CD4-positive, alpha-beta T cell treated with Interleukin-12 subunit alpha and Interleukin-12 subunit beta, for 1 hour (primary cell): ENCODE measurements at regions not wholly inside any gene's neighbourhood (a gene's known extent, or its start where the extent isn't known, plus 50 kb on each side); places are given as distances from the start of the nearest gene placed in this dataset.

Experiments
- DNase-seq: peaks from one replicate; pipeline ENCODE4 v3.0.0-alpha.2; 2020

DNA sequence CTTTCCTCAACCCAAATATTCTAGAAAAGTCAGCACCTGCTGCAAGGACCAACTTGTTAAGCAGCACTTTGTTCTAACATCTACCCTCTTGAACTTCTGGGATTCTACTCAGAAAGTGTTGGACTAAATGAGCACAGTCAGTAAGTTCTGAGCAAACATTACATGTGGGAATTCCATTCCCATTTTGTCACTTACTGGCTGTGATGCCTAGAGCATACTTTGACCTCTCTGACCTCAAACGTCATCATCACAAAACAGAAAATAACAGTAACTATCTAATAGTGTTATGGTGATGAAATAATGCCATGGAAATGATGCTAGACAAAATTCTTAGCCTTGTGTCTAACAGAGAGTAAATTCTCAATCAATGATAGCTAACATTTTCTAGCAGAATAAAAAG, 829.4 kb downstream of the EPHA7 start:
- DNase-seq: no peak

- no peak for DNase-seq
Measured at GRCh38 chr6:92588148-92588547, 831.2 kb downstream of the EPHA7 start.

GRCh38 chr6:92587525-92587924, 831.8 kb downstream of the EPHA7 start:
- no peak for DNase-seq

GRCh38 chr6:92586236-92586977, 833.0 kb downstream of the EPHA7 start:
- no peak for DNase-seq

DNA sequence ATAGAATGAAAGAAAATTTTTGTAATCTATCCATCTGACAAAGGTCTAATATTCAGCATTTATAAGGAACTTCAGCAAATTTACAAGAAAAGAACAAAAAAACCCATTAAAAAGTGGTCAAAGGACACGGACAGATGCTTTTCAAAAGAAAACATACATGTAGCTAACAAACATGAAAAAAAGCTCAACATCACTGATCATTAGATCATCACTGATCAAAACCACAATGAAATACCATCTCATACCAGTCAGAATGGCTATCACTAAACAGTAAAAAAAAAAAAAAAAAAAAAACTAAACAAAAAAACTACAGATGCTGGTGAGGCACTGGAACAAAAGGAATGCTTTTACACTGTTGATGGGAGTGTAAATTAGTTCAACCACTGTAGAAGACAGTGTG, 837.1 kb downstream of the EPHA7 start:
- DNase-seq: no peak

- no peak for DNase-seq
Measured at GRCh38 chr6:92577077-92577719, 842.2 kb downstream of the EPHA7 start.

DNA sequence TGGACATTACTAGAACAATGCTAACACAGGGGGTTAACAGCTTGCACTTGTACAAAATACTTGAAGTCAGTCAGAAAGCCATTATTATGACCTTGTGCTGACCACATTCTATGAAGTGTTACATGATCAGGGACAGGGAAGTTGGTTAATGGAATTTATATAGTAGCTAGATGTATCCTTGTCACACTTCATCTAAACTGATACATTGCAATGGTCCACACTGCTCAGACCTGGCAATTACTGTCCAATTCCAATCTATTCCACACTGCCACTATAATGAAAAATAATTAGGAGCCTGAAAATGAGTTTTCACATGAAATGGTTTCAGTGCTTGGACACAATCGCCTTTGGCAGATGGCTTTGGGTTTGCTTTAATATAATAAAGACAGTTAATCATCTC, 850.8 kb downstream of the EPHA7 start:
- no peak for DNase-seq

GRCh38 chr6:92566632-92567031, 852.7 kb downstream of the EPHA7 start:
- no peak for DNase-seq

DNA sequence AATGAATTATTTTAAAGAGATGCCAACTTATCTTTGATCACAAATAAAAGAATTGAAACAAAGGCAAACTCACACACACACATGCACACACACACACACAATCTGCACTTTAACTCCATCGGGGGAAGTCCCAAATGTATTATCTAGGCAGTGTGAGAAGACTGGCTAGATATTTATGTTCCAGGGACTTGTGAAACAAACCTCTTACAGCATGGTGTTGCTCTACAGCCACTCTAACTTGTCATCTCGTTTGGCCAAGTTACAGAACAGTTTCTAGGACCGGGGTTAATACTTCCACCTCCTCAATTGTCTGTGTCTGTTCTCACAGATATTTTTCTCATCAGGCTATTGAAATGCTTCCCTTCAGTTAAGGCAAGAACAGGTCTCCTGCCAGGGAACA, 855.0 kb downstream of the EPHA7 start:
- no peak for DNase-seq

GRCh38 chr6:92559611-92560010, 859.7 kb downstream of the EPHA7 start:
- DNase-seq: no peak

- DNase-seq: no peak
Measured at GRCh38 chr6:92559003-92559402, 860.4 kb downstream of the EPHA7 start.

DNA sequence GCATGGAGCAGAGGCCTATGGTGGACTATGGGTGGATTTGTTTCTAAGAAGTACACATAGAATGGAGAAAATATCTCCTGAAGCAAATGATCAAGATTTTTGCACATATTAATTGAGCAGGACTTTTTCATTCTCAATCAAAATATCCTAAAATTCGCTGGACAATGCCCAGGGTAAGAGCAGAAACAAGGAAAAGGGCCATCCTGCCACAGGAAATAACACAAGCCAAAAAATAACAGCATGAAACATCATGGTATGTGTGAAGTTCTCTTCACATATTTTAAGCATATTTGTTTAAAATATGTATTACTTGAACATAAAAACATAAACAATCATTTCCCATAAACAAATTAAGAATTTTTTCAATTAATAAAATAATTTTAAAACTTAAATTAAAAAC, 868.9 kb downstream of the EPHA7 start:
- DNase-seq: no peak

- DNase-seq: no peak
Measured at GRCh38 chr6:92545861-92546260, 873.5 kb downstream of the EPHA7 start.

GRCh38 chr6:92541448-92542060, 877.8 kb downstream of the EPHA7 start:
- no peak for DNase-seq

DNA sequence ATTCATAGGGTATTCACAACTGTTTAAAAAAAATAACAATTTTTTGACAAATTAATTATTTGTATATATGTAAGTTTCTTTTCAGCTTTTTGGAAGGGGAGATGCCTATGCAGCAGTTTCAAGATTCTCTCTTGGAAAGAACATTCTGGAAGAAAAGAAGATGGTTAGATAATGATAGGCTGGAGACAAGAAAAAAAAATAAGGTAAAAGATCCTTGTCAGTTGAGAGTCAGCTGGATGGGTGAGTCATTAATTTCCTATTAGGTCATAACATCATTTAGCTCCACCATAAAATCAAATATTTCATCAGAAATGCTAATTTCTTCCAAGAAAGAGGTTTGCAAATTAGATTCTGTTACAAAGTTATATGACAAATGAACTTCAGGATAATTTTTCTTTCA, 880.4 kb downstream of the EPHA7 start:
- no peak for DNase-seq

GRCh38 chr6:92538275-92538674, 881.1 kb downstream of the EPHA7 start:
- DNase-seq: no peak

- DNase-seq: no peak
Measured at GRCh38 chr6:92534109-92534508, 885.2 kb downstream of the EPHA7 start.

GRCh38 chr6:92522589-92522988, 896.8 kb downstream of the EPHA7 start:
- DNase-seq: no peak

DNA sequence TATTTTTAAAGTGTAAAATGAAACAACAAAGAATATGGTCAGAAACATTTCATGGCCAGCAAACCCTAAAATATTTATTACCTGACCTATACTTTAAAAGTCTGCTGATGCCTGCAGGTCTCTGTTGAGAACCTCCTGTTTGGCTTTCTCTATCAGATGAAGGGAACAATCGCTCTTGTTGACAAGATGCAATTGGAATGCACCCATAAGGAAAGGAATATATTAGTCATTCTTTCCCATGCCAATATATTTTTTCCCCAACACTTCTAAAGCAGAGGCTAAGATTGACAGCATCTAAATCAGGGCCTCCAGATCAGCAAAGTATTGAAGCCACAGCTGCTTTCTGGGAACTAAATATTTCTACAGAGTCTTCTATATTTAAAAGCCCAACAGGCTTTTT, 897.8 kb downstream of the EPHA7 start:
- no peak for DNase-seq

DNA sequence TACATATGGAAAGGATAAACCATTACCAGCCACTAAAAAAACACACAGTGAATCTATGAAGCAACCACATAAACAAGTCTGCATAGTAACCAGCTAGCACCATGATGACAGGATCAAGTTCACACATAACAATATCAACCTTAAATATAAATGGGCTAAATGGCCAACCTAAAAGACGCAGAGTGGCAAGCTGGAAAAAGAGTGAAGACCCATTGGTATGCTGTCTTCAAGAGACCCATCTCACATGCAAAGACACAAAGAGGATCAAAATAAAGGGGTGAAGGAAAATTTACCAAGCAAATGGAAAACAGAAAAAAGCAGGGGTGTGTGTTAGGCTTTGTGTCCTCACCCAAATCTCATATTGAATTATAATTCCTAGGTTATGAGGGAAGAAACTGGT, 909.2 kb downstream of the EPHA7 start:
- DNase-seq: no peak

GRCh38 chr6:92507552-92507951, 911.8 kb downstream of the EPHA7 start:
- no peak for DNase-seq

- no peak for DNase-seq
Measured at GRCh38 chr6:92504509-92504908, 914.9 kb downstream of the EPHA7 start.

DNA sequence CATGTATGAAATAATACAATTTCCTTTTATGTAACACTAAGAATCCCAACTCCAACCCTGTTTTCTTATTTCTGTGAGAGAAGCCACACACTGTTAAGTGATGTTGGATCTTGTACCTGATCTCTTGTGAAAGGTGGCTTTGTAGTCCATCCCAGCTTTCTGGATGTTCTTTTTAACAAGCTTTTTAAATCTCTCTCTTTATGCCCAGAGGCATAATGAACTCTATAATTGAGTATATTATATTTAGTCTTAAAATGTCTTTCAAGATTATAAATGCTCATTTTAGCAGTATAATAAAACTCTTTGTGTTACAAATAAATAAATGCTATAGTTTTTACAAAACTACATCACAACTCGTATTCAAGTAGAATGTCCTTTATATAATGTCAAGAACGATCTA, 922.1 kb downstream of the EPHA7 start:
- no peak for DNase-seq

GRCh38 chr6:92496527-92496926, 922.8 kb downstream of the EPHA7 start:
- DNase-seq: no peak

- DNase-seq: no peak
Measured at GRCh38 chr6:92495242-92495641, 924.1 kb downstream of the EPHA7 start.
